B cell (primary cell): ENCODE measurements at regions not wholly inside any gene's neighbourhood (a gene's known extent, or its start where the extent isn't known, plus 50 kb on each side); places are given as distances from the start of the nearest gene placed in this dataset.

Experiments
- CTCF ChIP-seq: fragments of 200-600 bp; IDR thresholded peaks from one replicate; pipeline ENCODE4 v1.8.0; 2022; ENCODE audit warnings: antibody characterized with exemption, mild to moderate bottlenecking
- EZH2 ChIP-seq: IDR thresholded peaks from 2 replicates; pipeline ENCODE4 v1.6.1; 2012; ENCODE audit warnings: borderline replicate concordance, low read depth, mild to moderate bottlenecking, moderate library complexity, low read length; ENCODE audit not compliant: insufficient read depth, poor library complexity, severe bottlenecking

- TF ChIP-seq CTCF: no peak
- no peak for TF ChIP-seq EZH2
These were observed 71.8 kb upstream of the PABPC3 start for GRCh38 chr13:25024175-25024574.
